Loucy (cell line): ENCODE measurements at regions not wholly inside any gene's neighbourhood (a gene's known extent, or its start where the extent isn't known, plus 50 kb on each side); places are given as distances from the start of the nearest gene placed in this dataset.

Experiments used
- H2AFZ ChIP-seq: fragments of 200-600 bp; sonication (generic); 2 replicates; pipeline ENCODE4 v1.6.0; 2016; ENCODE audit warnings: antibody characterized with exemption, mild to moderate bottlenecking, low read length, moderate library complexity
- H3F3A ChIP-seq: fragments of 200-600 bp; 2 replicates; pipeline ENCODE4 v1.6.0; 2016; ENCODE audit warnings: antibody characterized with exemption, low read depth, mild to moderate bottlenecking
- H3K27me3 ChIP-seq: fragments of 200-600 bp; sonication (generic); 2 replicates; pipeline ENCODE4 v1.6.1; 2014; ENCODE audit warnings: low read length, mild to moderate bottlenecking; ENCODE audit not compliant: insufficient read depth, poor library complexity, severe bottlenecking
- H3K36me3 ChIP-seq: fragments of 200-600 bp; sonication (generic); 2 replicates; pipeline ENCODE4 v1.6.1; 2016; ENCODE audit warnings: low read length; ENCODE audit not compliant: insufficient read depth
- H3K4me1 ChIP-seq: fragments of 200-600 bp; sonication (generic); 2 replicates; pipeline ENCODE4 v1.5.1; 2014; ENCODE audit warnings: low read length, mild to moderate bottlenecking; ENCODE audit not compliant: insufficient read depth, poor library complexity, severe bottlenecking
- H3K4me2 ChIP-seq: fragments of 200-600 bp; sonication (generic); 2 replicates; pipeline ENCODE4 v1.6.0; 2014; ENCODE audit warnings: antibody characterized with exemption, low read length, low read depth, mild to moderate bottlenecking; ENCODE audit not compliant: poor library complexity, severe bottlenecking
- H3K4me3 ChIP-seq: fragments of 200-600 bp; sonication (generic); 2 replicates; pipeline ENCODE4 v1.5.1; 2014; ENCODE audit warnings: low read length, mild to moderate bottlenecking, mixed read lengths; ENCODE audit not compliant: poor library complexity, severe bottlenecking
- H3K79me2 ChIP-seq: fragments of 200-600 bp; sonication (generic); 2 replicates; pipeline ENCODE4 v1.6.1; 2014; ENCODE audit warnings: low read length; ENCODE audit not compliant: insufficient read depth
- H3K9ac ChIP-seq: fragments of 200-600 bp; sonication (generic); 2 replicates; pipeline ENCODE4 v1.6.0; 2014; ENCODE audit warnings: mild to moderate bottlenecking, low read depth, low read length, moderate library complexity; ENCODE audit not compliant: poor library complexity, severe bottlenecking
- H3K9me2 ChIP-seq: fragments of 200-600 bp; sonication (generic); replicated peaks from 2 replicates; pipeline ENCODE4 v1.6.1; 2016; ENCODE audit warnings: low read depth, low read length, mixed read lengths
- H3K9me3 ChIP-seq: fragments of 200-600 bp; sonication (generic); 2 replicates; pipeline ENCODE4 v1.6.1; 2014; ENCODE audit warnings: mild to moderate bottlenecking, antibody characterized with exemption, low read length, low read depth; ENCODE audit not compliant: insufficient read depth
- H4K20me1 ChIP-seq: fragments of 200-600 bp; sonication (generic); 2 replicates; pipeline ENCODE4 v1.6.0; 2014; ENCODE audit warnings: antibody characterized with exemption, low read length, mild to moderate bottlenecking; ENCODE audit not compliant: insufficient read depth, poor library complexity, severe bottlenecking
- CTCF ChIP-seq: fragments of 200-600 bp; sonication (generic); conservative IDR thresholded peaks from 2 replicates; pipeline ENCODE4 v1.5.1; 2014; ENCODE audit warnings: mild to moderate bottlenecking, antibody characterized with exemption, low read length
- EZH2phosphoT487 ChIP-seq: fragments of 200-600 bp; IDR thresholded peaks from 2 replicates; pipeline ENCODE4 v1.6.1; 2018; ENCODE audit warnings: antibody characterized with exemption, mild to moderate bottlenecking, moderate library complexity, borderline replicate concordance

GRCh38 chr13:23506071-23506806 is 64.0 kb upstream of the TNFRSF19 start:
- H3K4me2 ChIP-seq, result no peak overlapping the region
- H3K9me3 ChIP-seq, result no peaks in the 10 kb centered on the region
- no peaks in the 10 kb centered on the region for H3K27me3 ChIP-seq
- no peaks in the 10 kb centered on the region for H3K36me3 ChIP-seq
- no peaks in the 10 kb centered on the region for H3K9me2 ChIP-seq
- no peaks in the 10 kb centered on the region for H4K20me1 ChIP-seq
- TF ChIP-seq CTCF, result no peak
- no peak for TF ChIP-seq EZH2phosphoT487
- H3K4me1 ChIP-seq, result no peaks in the 10 kb centered on the region
- H2AFZ ChIP-seq, result no peak overlapping the region
- H3K9ac ChIP-seq, result no peak overlapping the region
- H3K79me2 ChIP-seq, result no peaks in the 10 kb centered on the region
- H3K4me3 ChIP-seq, result no peak overlapping the region
- no peaks in the 10 kb centered on the region for H3F3A ChIP-seq

GRCh38 chr13:23506807-23507291 is 63.4 kb upstream of the TNFRSF19 start:
- H3K36me3 ChIP-seq, result no peaks in the 10 kb centered on the region
- no peak overlapping the region for H3K4me3 ChIP-seq
- H3K27me3 ChIP-seq, result no peaks in the 10 kb centered on the region
- H3K9ac ChIP-seq, result no peak overlapping the region
- H3K9me2 ChIP-seq, result no peaks in the 10 kb centered on the region
- H3K79me2 ChIP-seq, result no peaks in the 10 kb centered on the region
- no peaks in the 10 kb centered on the region for H3K4me1 ChIP-seq
- H3F3A ChIP-seq, result no peaks in the 10 kb centered on the region
- H2AFZ ChIP-seq, result no peak overlapping the region
- H4K20me1 ChIP-seq, result no peaks in the 10 kb centered on the region
- no peaks in the 10 kb centered on the region for H3K9me3 ChIP-seq
- no peak overlapping the region for H3K4me2 ChIP-seq
- TF ChIP-seq CTCF (no peak), EZH2phosphoT487 (no peak)

GRCh38 chr13:23509781-23510543 is 60.2 kb upstream of the TNFRSF19 start:
- Histone ChIP-seq H3K9ac (no peak overlapping the region), H3K4me1 (no peaks in the 10 kb centered on the region), H3K79me2 (no peaks in the 10 kb centered on the region), H2AFZ (no peak overlapping the region), H3K36me3 (no peaks in the 10 kb centered on the region), H3F3A (no peaks in the 10 kb centered on the region), H3K4me3 (no peak overlapping the region), H3K9me3 (no peaks in the 10 kb centered on the region), H3K9me2 (no peaks in the 10 kb centered on the region), H3K4me2 (no peak overlapping the region), H4K20me1 (no peaks in the 10 kb centered on the region), H3K27me3 (no peaks in the 10 kb centered on the region)
- TF ChIP-seq EZH2phosphoT487 (no peak), CTCF (no peak)
